Stimulated activated CD8-positive, alpha-beta memory T cell treated with anti-CD3 and anti-CD28 coated beads, Interleukin-4, amount 100 ng/mL, for 48 hours (primary cell): ENCODE measurements at regions not wholly inside any gene's neighbourhood (a gene's known extent, or its start where the extent isn't known, plus 50 kb on each side); places are given as distances from the start of the nearest gene placed in this dataset.
"Not testable (repeated sequence)": the region's sequence is repeated elsewhere in the genome, so short reads cannot be mapped to it uniquely, and the experiment has no call there.

Source experiments
- DNase-seq: peaks from one replicate; pipeline ENCODE4 v3.0.0-alpha.2; 2020

DNA sequence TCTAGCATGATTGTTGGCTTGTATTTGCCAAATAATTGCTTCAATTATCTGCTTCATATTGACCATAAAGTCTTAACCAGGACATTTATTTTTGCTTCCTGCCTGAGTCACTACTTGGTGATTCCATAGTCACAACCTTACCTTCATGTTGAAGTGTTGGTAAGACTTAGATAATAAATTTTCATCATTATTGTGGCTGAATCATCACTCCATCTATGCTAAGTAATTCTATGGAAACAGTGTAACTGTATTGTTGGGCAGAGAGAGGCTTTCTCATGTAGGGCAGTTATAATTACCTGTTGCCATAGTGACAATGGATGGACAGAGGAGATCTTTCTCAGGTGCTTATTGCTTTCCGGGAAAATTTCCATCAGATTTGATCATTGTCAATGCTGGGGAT lies 330.7 kb upstream of the LRRC3B start:
- DNase-seq = no peak

DNA sequence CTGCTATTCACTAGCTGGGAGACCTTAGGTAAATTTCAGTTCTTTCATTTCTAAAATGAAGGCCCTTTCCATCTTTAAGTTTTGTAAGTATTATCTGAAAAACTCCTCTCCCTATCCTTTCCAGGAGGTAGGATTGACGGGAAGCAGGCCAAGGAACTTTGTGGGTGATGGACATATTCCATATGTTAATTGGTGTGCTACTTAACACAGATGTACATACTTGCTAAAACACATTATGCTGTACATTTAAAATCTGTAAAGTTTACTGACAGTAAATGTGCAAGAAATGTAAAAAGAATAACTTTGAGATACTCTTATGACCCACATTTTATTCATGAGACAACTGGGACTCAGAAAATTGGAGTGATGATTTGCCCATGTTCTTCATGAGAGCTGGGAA lies 329.8 kb upstream of the LRRC3B start:
- no peak for DNase-seq

DNA sequence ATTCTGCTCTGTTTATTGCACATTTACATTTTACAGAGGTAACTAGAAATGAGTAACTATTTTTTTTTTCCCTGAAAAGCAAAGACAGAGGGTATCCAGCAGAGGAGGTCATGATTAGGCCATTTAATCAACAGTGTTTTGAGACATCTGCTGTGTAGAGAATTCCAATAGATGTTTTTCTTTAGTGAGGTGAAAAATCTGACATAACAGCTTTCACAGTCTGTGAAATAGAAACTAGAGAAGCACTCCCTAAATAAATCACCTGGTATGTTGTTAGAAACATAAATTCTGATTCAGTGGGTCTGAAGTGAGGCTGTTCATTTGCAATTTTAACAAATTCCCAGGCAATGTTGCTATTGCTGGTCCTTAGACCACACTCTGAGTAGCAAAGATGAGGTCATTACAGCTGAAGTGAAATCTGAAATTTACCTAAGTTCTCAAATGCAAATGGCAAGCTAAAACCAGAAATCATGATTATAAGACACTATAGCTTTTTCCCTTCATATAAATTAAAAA lies 329.2 kb upstream of the LRRC3B start:
- DNase-seq = no peak

DNA sequence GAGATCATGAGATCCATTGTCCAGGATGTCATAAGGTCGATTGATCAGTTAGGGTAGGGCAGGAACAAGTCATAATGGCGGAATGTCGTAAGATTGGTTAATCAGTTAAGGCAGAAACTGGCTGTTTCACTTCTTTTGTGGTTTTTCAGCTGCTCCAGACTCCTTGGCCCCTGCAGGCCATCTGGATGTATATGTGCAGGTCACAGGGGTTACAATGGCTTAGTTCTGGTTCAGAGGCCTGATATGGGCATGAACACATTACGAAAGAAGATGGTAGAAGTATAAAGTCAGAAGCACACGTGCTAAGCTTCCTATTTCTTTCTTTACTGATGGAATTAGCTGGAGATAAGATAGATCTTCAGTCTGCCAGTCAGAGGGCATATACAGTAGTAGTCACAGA lies 315.4 kb upstream of the LRRC3B start:
- DNase-seq = no peak

DNA sequence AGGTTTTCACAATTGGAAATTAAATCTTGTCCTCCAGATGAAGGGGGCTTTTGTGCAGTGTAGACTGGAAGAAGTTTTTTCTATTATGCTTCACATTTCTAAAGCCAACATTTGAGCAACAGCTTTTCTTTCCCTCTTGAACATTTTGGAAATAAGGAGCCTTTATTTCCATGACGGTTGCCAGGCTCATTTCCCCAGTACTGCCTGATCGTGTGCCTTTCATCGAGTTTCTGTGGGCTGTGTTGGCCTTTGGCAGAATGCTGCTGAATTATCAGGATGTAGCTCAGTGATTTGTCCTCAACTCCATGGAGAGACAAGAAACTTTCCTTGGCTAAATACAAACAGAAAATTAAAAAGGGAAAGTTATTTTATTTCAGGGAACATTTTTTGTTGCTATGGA lies 314.8 kb upstream of the LRRC3B start:
- no peak for DNase-seq

DNA sequence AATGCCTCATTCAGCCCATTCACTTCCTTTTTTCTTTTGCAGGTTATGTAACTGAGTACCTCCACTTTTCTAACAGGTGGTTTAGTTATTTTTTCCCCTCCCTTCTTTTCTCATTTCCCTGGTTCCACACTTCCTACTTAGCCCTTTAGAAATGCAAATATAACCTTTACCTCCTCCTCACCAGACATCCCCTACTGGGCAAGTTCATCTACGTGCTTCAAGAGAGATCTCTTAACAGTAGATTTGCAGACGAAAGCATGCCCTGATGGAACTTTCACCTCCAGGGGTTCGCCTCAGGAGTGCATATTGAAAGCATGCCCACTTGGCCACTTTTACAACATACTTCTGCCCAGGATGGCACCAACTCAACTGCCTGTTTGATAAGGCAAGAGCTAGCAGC lies 314.1 kb upstream of the LRRC3B start:
- no peak for DNase-seq

DNA sequence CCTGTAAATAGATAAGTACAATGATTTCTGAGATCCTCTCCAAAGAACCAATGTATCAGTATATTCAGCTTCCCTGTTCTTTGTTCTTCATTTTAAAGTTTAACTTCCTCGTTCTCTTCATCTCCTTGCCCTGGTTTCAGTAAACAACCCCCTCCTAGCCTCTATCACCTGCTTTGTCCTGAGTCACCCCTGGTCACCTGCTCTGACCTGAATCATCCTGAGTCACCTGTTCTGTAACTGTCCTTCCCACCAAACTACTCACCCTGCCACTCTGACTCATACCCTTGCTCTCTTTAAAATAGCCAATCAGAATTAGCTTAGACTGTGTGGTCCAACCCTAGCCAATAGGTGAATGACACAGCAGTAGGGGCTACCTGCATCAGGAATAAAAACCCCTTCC lies 313.0 kb upstream of the LRRC3B start:
- DNase-seq = not testable (repeated sequence)

DNA sequence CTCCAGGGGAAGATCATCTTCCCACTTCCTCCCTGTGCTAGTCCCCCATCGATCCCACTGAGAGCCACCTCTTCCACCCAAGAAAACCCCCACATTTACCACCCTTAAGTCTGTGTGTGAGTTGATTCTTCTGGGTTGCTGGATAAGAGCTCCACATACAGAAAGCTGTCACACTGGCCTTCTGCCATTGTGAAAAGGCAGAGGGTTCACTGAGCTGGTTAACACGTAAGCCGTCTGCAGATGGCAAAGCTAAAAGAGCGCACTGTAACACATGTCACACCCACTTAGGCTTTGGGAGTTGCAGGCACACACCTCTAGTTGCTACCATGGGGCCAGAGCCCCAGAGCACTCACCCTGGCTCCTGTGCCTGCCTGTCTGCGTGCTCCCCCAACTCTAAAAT lies 309.8 kb upstream of the LRRC3B start:
- no peak for DNase-seq

DNA sequence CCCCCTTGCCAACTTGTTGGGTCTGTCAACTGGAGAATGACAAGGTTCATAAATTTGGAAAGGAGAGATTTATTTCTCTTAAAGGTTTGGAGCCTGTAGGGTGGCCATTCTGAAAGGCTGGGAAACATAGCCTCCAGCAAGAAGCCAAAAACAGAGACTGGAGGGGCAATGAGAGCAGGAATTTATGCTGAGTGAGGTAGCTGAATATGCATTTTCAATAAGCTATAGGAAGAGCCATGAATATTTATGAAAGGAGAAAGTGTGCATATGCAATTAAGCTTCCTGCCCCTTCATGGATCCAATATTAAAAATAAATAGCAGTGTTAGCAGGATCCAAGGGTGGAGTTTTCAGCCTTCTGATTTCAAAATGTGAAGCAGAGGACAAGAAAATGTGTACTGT lies 306.1 kb upstream of the LRRC3B start:
- DNase-seq = no peak

DNA sequence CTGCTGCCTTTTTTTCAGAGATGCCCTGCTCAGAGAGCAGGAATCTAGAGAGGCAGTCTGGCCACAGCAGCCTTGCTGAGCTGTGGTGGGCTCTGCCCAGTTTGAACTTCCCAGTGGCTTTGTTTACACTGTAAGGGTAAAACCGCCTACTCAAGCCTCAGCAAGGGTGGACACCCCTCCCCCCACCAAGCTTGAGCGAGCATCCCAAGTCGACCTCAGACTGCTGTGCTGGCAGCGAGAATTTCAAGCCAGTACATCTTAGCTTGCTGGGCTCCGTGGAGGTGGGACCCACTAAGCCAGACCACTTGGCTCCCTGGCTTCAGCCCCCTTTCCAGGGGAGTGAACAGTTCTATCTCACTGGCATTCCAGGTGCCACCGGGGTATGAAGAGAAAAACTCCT lies 298.8 kb upstream of the LRRC3B start:
- not testable (repeated sequence) for DNase-seq

DNA sequence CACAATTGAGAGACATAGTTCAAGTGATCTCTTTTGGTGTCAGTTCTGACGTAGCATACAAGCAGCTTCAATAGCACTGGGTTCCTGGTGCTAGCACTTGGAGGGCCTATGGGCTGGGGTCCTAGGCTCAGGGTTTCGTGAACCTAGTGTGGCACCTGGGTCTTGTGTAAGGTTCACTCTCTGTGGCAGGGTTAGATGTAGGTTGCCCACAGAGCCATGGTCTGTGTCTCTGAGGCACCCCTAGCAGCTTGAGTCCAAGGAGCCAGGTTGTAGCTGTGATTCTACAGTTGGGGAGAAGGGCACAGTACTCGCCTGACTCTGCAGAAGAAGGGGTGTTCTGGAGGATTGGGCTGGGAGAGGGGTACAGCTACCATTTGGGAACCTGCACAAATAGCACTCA lies 282.6 kb upstream of the LRRC3B start:
- no peak for DNase-seq

DNA sequence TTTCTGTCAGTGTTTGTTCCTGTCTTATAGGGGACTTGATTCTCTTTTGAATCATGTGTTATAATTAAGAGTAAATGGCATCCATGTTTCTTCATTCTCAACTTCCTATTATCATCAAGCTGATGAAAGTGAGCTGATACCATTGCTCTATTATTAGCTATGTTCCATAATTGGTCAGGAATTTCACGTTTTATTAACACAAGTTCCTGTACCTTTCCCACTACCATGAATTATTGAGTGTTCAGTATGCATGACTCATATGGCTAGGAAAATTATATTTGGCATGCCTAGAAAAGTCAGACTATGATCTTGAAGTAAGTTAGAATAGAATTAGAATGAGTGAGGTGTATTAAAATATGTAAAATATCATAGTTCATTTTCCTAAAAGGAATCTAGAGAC lies 278.9 kb upstream of the LRRC3B start:
- DNase-seq = no peak

DNA sequence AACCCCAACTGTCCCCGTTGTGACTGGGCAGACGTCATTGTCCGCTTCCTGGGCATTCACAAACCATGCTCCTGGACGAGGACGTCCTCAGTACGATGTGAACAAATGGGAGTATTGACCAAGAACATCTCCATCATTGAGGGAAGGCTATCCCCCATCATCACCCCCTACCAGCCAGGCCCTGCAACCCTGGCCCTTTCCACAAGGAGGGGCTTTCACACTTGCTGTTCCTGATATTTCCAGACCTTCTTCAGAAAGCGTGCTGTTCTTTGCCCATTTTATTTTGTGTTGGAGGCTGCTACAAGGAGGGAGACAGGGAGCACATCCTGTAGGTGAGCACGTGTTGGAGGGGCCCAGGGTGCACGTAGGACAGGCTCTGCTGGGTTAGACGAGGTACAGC lies 277.0 kb upstream of the LRRC3B start:
- DNase-seq = no peak

DNA sequence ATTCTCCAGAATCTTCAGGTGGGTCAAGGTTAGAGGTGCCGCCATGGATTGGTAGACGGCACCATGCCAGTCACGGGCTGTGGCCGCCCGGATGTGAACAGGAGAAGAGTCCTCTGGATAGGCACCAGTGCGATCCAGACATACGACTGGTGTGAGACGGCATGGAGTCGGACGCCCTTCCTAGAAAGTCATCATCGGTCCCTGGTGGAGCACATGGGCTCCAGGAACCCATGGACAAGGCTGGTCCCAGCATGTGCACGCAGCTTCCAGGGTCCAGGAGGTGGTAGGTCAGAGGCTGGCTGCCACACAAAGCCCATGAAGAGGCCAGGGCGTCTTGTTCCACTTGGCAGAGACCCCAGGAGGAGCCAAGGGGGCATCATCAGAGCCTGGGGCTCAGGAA lies 276.1 kb upstream of the LRRC3B start:
- no peak for DNase-seq

DNA sequence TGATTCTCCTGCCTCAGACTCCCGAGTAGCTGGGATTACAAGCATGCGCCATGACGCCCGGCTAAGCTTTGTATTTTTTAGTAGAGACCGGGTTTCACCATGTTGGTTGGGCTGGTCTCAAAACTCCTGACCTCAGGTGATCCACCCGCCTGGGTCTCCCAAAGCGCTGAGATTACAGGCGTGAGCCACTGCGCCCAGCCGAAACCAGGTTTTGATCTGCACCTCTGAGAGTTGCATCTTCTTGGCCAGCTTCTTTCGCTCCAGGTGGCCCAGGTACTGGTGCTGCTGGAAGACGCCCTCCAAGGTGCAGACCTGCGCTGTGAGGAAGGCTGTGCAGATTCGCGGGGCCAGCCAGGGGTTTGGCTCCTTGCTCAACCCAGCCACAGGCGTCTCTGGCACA lies 275.4 kb upstream of the LRRC3B start:
- DNase-seq = no peak

DNA sequence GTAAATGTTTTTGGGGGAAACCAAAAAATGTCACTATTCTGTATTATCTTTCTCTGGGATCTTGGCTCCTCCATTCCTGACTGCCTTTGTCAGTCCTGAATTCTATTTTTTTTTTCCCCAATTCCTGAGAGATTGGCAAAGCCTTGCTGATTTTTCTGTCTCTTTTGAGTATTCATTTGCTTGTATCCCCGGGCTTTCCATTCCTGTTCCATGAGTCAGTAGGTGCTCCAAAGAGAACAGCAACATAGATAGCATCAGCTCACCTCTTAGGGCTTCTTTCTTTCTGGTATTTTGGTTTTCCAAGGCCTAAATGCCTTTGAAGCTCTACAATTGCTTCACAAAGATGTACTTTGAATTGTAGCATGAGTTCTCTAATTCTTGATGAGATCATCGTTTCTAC lies 271.7 kb upstream of the LRRC3B start:
- DNase-seq = no peak

DNA sequence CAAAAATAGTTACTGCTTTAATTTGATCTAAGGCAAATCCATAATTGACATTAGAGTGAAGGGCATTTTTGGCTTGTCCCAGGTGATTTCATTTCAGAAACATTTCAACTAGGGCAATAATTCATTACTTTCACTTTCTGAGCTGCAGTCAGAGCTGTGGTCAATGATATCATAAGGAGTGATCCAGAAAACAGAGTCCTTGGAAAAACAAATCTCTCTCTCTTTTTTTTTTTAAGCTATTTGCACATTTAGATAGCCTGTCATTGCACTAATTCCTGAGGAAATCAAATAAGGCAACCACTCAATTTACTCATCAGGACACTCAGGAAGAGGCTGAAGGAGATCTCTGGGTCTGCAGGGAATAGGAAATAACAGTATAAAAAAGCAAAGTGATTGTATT lies 269.5 kb upstream of the LRRC3B start:
- no peak for DNase-seq

DNA sequence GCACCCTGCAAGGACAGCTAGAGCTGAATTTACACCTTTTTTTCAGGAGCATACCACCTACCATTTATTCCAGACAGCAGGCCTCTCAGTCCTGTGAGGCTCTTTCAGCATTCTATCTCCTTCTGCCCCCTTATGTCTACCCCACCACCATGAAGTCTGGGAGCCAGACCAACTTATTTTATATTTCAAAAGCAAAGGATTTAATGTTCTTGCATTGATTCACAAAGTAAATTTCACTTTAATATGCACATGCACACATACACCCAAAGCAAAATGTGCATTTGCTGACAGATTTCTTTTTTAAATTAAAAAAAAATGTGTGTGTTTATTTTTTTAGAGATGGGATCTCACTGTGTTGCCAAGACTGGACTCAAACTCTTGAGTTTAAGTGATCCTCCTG lies 264.2 kb upstream of the LRRC3B start:
- no peak for DNase-seq

DNA sequence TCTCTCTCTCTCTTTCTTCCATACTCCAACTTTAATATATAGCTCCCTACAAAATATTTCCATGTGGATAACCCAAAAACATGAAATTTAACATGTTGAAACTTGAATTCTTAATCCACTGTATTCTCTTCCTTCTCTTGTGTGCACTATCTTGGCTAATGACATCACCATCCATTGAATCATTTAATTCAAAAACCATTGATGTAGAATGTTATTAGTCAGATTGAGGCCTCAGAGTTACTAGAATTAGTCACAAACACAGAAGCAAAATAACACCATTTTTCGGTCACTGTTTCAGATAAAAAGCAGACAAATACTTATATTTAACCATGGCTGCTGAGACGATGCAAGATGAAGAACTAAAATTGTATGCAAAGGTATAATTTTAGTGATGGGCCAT lies 256.9 kb upstream of the LRRC3B start:
- no peak for DNase-seq

DNA sequence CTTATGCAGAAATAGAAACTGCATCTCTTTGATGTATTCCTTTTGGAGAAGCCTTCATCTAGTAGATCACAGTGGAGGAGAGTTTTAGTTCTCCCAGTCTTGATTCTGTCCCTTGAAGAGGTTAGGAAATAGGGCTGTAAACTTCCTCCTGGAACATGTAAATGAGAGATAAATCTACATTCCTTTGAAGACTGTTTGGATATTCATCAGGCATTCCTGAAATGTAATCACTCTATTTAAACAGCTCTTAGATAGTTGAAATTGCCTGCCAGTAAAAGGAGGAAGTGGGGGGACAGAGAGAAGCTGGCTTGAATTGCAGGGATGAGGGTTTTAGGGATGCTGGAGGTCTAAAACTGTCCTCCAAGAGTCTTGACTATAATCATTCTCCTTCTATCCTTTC lies 254.3 kb upstream of the LRRC3B start:
- DNase-seq = no peak

DNA sequence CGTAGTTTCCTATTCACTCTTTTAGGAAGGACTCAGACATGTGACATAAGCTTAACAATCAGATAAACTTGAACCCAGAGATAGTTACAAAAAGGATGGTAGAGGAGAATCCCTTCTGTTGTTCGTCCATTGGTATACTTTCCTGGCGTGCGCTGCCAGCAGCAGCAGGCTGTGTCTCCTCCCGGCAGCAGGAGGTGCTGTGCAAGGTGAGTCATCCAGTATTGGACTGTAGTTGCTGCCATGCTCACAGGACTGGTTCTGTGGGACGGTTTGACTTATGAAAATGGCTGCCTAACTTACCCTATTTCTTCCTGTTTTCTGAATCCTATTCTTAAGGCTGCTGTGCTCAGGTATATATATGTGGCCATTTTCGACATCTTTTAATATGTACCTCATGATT lies 253.4 kb upstream of the LRRC3B start:
- DNase-seq = no peak

DNA sequence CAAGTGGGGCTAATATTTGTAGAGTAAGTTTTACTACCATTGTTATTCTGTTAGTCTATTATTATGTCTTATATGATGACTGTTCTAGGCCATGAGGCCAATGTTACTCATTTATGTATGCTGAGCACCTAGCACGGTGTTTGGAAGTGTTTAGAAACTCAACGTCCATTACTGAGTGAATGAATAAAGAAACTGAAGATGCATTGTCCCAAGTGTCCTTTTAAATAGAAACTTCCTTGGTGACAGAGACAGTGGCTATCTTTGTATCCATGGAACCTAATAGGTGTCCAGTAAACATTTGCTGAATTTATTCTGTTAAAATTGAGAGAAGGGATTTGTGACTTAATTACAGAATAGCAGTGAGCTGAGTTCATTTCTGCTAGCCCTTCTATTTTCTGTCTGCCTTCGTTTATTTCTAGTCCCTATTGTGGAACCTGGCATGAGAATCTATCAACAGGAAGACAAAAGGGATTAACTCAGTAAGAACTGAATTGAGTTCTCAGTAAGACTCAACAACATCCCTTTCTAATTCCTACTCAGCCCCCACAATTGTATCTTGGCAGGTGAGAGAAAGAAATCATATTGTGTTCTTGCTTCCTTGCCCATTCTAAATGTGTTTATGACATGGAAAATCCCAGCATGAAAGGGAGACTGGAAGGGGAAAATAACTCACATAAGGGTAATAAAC lies 246.6 kb upstream of the LRRC3B start:
- DNase-seq = no peak

DNA sequence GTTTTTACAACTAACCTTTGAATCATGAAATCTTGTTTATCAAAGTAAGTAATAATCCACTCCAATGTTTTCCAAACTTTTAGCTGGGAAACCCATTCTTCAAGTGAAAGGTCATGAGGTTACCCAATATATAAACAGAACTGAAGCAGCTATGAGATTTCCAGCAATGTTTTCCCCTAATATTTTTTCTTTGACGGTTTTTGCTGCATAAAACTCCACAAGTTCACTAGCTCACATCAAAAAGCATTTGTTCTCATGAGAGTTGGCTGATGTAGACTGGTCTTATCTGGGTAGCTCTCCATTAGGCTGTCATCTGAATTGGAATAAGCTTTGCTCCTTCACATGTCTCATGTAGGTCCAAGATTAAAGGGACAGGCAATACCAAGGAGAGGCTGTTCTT lies 241.2 kb upstream of the LRRC3B start:
- no peak for DNase-seq

DNA sequence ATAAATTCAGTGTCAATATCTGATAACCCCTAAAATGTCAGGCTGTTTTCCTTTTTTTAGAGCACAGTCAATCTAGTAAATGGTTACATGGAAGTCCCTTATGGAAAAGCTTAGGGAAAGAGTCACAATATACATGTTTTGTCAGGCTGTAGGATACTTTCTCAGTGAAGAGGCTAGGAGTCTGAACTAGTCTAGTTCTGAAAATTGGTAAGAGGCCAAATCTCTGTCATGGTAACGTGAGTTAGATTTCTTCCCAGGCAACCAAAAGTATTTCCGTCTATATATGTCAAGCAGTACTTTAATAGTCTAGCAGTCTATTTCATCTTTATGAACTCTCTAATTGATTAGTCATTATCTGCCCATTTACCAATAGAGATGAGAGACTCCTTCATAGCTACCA lies 215.9 kb upstream of the LRRC3B start:
- no peak for DNase-seq

DNA sequence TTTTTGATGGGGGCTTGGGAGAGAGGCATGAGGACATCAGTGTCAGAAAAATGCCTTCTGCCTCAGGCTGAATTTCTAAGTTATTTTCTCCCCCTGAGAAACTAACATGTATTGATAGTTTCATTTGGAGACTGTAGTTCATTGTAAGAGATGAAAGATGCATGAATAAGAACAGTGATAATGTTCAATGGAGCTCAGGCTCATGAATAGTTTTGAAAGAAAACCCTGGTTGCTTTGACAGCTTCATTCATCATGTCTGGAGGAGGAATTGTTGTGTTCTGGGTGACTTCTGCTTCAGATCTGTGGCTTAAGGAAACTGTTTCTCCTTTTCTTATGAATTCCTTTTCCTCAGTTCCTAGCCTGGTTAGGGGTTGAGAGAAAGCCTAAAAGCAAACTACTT lies 204.0 kb upstream of the LRRC3B start:
- DNase-seq = no peak

DNA sequence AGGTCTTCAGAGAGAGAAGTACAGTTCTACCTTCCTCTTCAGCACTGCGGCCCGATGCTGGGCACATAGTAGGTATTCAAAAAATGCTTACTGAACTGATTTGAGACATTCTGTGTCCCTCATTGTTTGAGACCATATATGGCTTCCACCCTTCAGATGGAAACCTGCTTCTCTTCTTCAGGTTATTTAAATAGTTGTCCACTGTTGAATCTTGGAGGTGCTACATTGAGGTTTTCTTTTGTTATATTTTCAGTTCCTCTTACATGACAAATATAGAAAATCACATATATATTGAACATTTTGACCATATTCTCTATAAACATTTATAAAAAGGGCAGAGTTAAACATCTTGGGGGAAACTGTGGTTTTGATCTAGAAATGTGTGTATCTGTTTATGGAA lies 200.2 kb upstream of the LRRC3B start:
- no peak for DNase-seq
